ENCODE measurements at regions not wholly inside any gene's neighbourhood (a gene's known extent, or its start where the extent isn't known, plus 50 kb on each side); places are given as distances from the start of the nearest gene placed in this dataset.

DNA sequence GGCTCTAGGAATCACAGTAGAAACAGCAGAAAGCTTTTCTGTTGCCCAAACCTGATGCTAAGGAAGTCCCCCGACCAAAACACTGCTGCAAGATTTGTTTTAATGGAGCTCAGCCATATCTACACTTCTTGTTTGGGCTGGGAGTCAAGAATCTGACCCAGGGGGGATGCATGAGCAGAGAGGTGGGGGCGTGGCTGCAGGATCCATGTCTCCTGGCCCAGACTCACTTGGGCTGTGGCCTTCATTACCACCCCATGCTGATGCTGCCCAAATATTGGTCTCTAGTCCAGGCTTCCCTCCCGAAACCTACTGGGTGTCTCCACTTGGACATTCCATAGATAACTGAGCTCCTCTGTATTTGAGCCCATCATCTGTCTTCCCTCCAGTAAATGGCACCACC is 361.5 kb upstream of the LARGE1 start:
- no peak for TF ChIP-seq RAD21 (IDR thresholded peaks at IDR 0.05; ENCODE audit: low read depth)
- no peak for TF ChIP-seq YY1 (IDR thresholded peaks at IDR 0.05; ENCODE audit: extremely low read depth, insufficient replicate concordance, low read depth, low read length)
- no peak for TF ChIP-seq SIN3A (IDR thresholded peaks at IDR 0.05; ENCODE audit: low read depth)
- TF ChIP-seq, protein P1, sequence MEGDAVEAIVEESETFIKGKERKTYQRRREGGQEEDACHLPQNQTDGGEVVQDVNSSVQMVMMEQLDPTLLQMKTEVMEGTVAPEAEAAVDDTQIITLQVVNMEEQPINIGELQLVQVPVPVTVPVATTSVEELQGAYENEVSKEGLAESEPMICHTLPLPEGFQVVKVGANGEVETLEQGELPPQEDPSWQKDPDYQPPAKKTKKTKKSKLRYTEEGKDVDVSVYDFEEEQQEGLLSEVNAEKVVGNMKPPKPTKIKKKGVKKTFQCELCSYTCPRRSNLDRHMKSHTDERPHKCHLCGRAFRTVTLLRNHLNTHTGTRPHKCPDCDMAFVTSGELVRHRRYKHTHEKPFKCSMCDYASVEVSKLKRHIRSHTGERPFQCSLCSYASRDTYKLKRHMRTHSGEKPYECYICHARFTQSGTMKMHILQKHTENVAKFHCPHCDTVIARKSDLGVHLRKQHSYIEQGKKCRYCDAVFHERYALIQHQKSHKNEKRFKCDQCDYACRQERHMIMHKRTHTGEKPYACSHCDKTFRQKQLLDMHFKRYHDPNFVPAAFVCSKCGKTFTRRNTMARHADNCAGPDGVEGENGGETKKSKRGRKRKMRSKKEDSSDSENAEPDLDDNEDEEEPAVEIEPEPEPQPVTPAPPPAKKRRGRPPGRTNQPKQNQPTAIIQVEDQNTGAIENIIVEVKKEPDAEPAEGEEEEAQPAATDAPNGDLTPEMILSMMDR (IDR thresholded peaks at IDR 0.05 in 2 of 3, conservative IDR thresholded peaks at IDR 0.05 in 1 of 3; ENCODE audit: borderline replicate concordance in 1 of 3, insufficient read depth in 1 of 3, low read depth in 2 of 3, low read length in 2 of 3): no peak
- TF ChIP-seq, protein P2, sequence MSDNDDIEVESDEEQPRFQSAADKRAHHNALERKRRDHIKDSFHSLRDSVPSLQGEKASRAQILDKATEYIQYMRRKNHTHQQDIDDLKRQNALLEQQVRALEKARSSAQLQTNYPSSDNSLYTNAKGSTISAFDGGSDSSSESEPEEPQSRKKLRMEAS (IDR thresholded peaks at IDR 0.05): no peak
